Psoas muscle (tissue), 7 donors: ENCODE measurements at regions not wholly inside any gene's neighbourhood (a gene's known extent, or its start where the extent isn't known, plus 50 kb on each side); places are given as distances from the start of the nearest gene placed in this dataset.

ENCODE experiments used
- ATAC-seq, 4 donors: fragments of 200-7000 bp; cut with Tn5 transposase; one replicate each; pipeline ENCODE4 v1.9.1; 2020; ENCODE audit warnings: moderate library complexity in 3 of 4, mild to moderate bottlenecking in 2 of 4
- DNase-seq, 2 donors: peaks; one replicate each; pipeline ENCODE4 v3.0.0-alpha.2; 2020
- H3K27ac ChIP-seq: fragments of 200-600 bp; one replicate; pipeline ENCODE4 v1.8.0; 2022
- H3K27me3 ChIP-seq, 3 donors: fragments of 200-600 bp in 1 of 3; one replicate each; pipeline versions ENCODE4 v1.6.1 to v1.8.0; 2013 to 2022; ENCODE audit warnings: low read length in 2 of 3, mild to moderate bottlenecking in 2 of 3, moderate library complexity in 1 of 3; ENCODE audit not compliant: insufficient read depth in 3 of 3
- H3K36me3 ChIP-seq, 2 donors: fragments of 200-600 bp in 1 of 2; one replicate each; pipeline versions ENCODE4 v1.6.1 to v1.8.0; 2013 to 2022; ENCODE audit warnings: low read depth in 1 of 2, mild to moderate bottlenecking in 1 of 2, moderate library complexity in 1 of 2; ENCODE audit not compliant: insufficient read depth in 1 of 2
- H3K4me1 ChIP-seq: fragments of 200-600 bp; one replicate; pipeline ENCODE4 v1.8.0; 2022
- H3K4me3 ChIP-seq: fragments of 200-600 bp; one replicate; pipeline ENCODE4 v1.8.0; 2022; ENCODE audit warnings: mild to moderate bottlenecking
- H3K9me3 ChIP-seq: fragments of 200-600 bp; one replicate; pipeline ENCODE4 v1.8.0; 2022
- CTCF ChIP-seq: fragments of 200-600 bp; IDR thresholded peaks from one replicate; pipeline ENCODE4 v1.8.0; 2022; ENCODE audit warnings: antibody characterized with exemption
- WGBS, 3 donors: extraction: QIAGEN DNeasy Blood & Tissue Kit; methylation state at CpG; one replicate each; pipeline versions ENCODE4 v1.1.6 to v1.1.7; 2013; 5-methylcytosine and 5-hydroxymethylcytosine counted together
- intact Hi-C, 2 donors: fragments of 100-400 bp; cut with DNase I; formaldehyde crosslinking; loops; one replicate each; pipeline versions ENCODE4 v1.11.0 to v1.14.2; 2022
- donor health status: healthy with polysubstance abuse.
- donor health status: DM: no; HTN: no; CAD: no; lungs with moderate emphysema.
- donor health status: Bipolar disorder and iron deficiency.
- donor health status: healthy.
- donor health status: DM: yes; HTN: yes; CAD: no.
- donor health status: DM: no; HTN: no; CAD: no.
- donor health status: DM: yes; HTN: yes; CAD: no.

GRCh38 chr10:30560326-30560725, 69.2 kb downstream of the LYZL2 start:
- no peak overlapping the region for H3K4me3 ChIP-seq
- no peaks in the 10 kb centered on the region for H3K27me3 ChIP-seq
- H3K9me3 ChIP-seq, result no peaks in the 10 kb centered on the region
- 92 to 99% (median 94%) methylated on average over 2 of the region's 2 CpGs for WGBS, 3 donors
- H3K4me1 ChIP-seq, result no peaks in the 10 kb centered on the region
- ATAC-seq, result no peak
- no peak for TF ChIP-seq CTCF
- H3K36me3 ChIP-seq, result no peaks in the 10 kb centered on the region
- no peak for DNase-seq
- H3K27ac ChIP-seq, result no peak overlapping the region
- intact Hi-C loops, result no loop called here

DNA sequence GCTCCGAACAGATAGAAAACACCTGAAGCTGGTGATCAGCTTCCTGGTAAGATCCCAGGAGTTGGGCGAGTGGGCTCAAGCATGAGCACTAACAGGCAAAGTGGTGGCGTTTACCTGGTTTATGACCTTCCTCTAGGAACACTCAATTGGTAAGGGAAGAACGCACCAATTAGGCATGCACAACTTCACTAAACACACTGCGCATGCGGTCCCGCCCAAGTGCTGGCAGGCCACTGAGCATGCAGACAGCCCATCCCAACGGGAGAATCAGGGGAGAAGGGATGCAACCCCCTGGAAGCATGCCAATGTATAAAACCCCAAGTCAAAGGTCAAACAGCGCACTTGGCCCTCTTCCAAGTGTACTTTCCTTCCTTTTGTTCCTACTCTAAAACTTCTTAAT, 70.4 kb downstream of the LYZL2 start:
- H3K27me3 ChIP-seq, result no peaks in the 10 kb centered on the region
- 66 to 88% (median 69%) methylated on average over 9 of the region's 9 CpGs for WGBS, 3 donors
- no peak for ATAC-seq
- no peaks in the 10 kb centered on the region for H3K36me3 ChIP-seq
- H3K27ac ChIP-seq, result no peak overlapping the region
- intact Hi-C loops, result no loop called here
- no peaks in the 10 kb centered on the region for H3K4me1 ChIP-seq
- TF ChIP-seq CTCF, result no peak
- DNase-seq, result no peak
- no peaks in the 10 kb centered on the region for H3K9me3 ChIP-seq
- no peak overlapping the region for H3K4me3 ChIP-seq

DNA sequence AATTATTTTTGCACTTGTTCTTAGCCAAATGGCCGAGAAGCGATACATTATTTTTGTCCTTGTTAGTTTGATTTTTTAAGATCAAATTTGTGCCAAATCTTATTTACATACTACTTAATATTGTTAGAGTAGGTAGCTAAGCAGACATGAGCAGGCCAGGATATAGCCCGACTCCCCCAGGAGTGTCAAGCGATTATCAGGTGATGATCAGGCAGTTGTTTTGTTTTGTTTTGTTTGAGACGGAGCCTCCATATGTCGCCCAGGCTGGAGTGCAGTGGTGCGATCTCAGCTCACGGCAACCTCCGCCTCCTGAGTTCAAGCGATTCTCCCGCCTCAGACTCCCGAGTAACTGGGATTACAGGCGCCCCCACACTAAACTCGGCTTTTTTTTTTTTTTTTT, 71.1 kb downstream of the LYZL2 start:
- WGBS, 3 donors, result 79 to 91% (median 83%) methylated on average over 12 to 14 of the region's 14 CpGs
- intact Hi-C loops, result no loop called here
- no peak for TF ChIP-seq CTCF

GRCh38 chr10:30557884-30558283, 71.7 kb downstream of the LYZL2 start:
- DNase-seq, result no peak
- H3K27me3 ChIP-seq, result no peaks in the 10 kb centered on the region
- H3K27ac ChIP-seq, result no peak overlapping the region
- 67 to 79% (median 77%) methylated on average over 8 of the region's 8 CpGs for WGBS, 3 donors
- H3K36me3 ChIP-seq, result no peaks in the 10 kb centered on the region
- no peak for TF ChIP-seq CTCF
- no peak overlapping the region for H3K4me3 ChIP-seq
- H3K4me1 ChIP-seq, result no peaks in the 10 kb centered on the region
- intact Hi-C loops, result no loop called here
- H3K9me3 ChIP-seq, result no peaks in the 10 kb centered on the region
- ATAC-seq, result no peak

More for the DNA sequence above, 71.1 kb downstream of the LYZL2 start:
- DNase-seq (no peak), ATAC-seq (no peak)
- H3K9me3 ChIP-seq, result no peaks in the 10 kb centered on the region
- H3K36me3 ChIP-seq, result no peaks in the 10 kb centered on the region
- H3K27ac ChIP-seq, result no peak overlapping the region
- H3K4me1 ChIP-seq, result no peaks in the 10 kb centered on the region
- no peaks in the 10 kb centered on the region for H3K27me3 ChIP-seq
- no peak overlapping the region for H3K4me3 ChIP-seq

DNA sequence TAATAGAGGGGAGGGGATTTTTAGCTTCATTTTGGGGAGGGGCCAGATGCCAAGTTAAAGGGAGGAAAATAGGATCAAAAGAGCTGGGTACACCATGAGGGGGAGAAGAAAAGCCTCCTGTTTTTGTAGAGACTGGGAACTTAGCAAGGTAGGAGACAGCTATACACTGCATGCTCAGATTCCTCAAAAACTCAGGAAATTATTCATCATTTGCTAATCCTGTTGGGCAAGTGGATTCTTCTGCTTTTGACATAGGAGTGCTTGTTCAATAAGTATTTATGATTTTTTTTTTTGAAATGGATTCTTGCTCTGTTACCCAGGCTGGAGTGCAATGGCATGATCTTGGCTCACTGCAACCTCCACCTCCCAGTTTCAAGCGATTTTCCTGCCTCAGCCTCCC, 73.4 kb downstream of the LYZL2 start:
- intact Hi-C loops, result no loop called here
- no peak for DNase-seq
- no peak for TF ChIP-seq CTCF
- H3K27ac ChIP-seq, result no peak overlapping the region
- ATAC-seq, result no peak
- 90 to 100% (median 90%) methylated on average over 1 of the region's 1 CpG for WGBS, 3 donors
- no peak overlapping the region for H3K4me3 ChIP-seq
- H3K9me3 ChIP-seq, result no peaks in the 10 kb centered on the region
- no peaks in the 10 kb centered on the region for H3K4me1 ChIP-seq
- no peaks in the 10 kb centered on the region for H3K27me3 ChIP-seq
- no peaks in the 10 kb centered on the region for H3K36me3 ChIP-seq
